Stimulated activated CD8-positive, alpha-beta memory T cell treated with anti-CD3 and anti-CD28 coated beads, Interleukin-2, amount 100 ng/mL, for 1 hour (primary cell): ENCODE measurements at regions not wholly inside any gene's neighbourhood (a gene's known extent, or its start where the extent isn't known, plus 50 kb on each side); places are given as distances from the start of the nearest gene placed in this dataset.
"Not testable (repeated sequence)": the region's sequence is repeated elsewhere in the genome, so short reads cannot be mapped to it uniquely, and the experiment has no call there.

Source experiments
- DNase-seq, 2 donors: peaks; one replicate each; pipeline ENCODE4 v3.0.0-alpha.2; 2020; ENCODE audit warnings: low read depth in 2 of 2

- DNase-seq = no peak
Observed at GRCh38 chr3:30469133-30469532, 137.3 kb upstream of the TGFBR2 start.

- DNase-seq = no peak
Observed at GRCh38 chr3:30470496-30470895, 135.9 kb upstream of the TGFBR2 start.

GRCh38 chr3:30471066-30471465 lies 135.3 kb upstream of the TGFBR2 start:
- no peak for DNase-seq

DNA sequence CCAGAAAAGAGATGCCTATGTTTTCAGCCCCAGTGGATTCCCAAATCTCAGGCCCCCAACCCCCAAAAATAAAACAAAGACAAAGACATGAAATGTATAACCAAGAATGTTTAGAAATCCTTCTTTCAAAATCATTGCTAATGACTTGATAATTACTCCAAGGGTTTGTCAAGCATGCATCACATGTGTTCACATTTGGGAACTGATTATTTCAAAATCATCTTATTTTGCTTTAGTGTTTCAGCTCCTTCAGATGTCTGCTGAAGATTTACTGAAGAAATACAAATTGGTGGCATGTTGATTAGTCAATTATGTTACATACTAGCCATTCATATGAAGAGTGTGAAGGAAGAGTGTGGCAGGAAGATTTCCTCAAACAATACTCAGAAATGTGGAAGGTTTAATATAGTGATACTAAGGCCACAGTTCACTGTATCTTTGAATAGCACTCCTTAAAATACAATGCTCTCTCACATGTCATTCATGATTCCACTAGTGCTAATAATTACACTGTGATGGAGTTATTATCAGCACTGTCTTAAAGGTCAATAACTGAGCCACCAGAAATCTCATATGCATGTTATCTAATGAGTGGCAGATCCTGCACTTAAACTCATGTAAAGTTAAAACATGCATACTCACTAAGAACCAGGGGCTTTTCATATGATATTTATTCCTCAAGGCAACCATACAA lies 134.5 kb upstream of the TGFBR2 start:
- no peak for DNase-seq

DNA sequence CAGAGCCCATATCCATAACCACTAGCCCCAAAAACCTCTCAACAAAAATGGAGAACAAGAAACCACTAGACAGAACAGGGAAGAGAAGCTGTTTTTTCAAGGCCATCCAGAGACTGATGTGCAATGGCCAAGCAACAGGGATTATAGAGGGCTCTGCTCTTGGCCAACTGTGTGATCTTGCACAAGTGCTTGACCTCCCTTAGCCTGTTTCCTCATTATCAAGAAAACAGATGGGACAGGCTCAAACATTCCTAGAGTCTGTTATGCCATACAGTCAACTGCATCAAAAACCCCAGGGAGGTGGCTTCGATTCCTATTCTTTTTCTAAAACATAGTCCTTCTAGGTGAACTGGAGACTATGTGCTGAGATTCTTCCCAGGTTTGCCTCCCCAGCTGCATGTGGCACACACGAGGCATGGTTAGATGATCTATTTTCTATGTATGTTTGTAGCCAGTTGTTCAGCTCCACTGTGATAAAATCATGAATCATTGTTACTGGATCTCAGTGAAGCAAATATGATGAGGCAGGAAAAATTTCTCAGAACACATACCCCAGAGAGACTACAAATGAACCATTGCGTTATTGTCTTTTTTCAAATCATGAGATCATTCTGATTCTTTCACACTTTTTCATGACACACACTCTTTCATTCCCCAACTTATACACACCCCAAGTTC lies 132.9 kb upstream of the TGFBR2 start:
- no peak for DNase-seq

- no peak for DNase-seq
Observed at GRCh38 chr3:30474371-30474770, 132.0 kb upstream of the TGFBR2 start.

DNA sequence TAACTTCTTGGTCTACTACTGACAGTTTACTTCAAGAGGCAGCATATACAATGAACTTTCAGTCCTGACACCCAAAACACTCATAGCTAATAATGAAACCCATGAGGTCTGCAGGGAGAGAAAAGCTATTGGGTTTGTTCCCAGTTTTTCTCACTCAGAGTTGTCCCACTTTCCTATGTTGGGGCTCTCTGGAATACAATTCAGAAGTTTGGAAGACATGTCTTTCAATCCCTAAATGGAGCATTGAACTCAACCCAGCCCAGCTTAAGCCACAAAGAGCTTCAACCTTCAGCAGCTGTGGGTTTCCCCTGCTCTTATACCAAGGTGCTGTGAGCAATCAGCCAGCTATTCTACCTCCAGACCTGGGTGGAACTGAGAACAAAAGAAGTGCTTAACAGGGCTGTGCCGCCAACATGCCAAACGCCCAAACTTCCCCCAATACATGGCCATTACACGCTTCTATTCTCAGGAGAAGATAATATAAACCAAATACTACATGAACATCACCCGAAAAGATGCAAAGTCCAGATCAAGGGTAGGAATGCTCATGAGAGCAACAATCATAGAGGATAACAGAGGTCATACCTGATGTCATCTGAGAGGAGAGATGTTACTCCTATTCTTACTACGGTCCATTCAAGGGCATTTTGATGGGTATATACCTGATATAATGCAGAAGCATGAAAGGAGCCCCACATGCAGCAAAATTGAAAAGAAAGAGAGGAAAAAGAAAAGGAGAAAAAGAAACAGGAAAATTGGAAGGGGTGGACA lies 131.2 kb upstream of the TGFBR2 start:
- no peak for DNase-seq

DNA sequence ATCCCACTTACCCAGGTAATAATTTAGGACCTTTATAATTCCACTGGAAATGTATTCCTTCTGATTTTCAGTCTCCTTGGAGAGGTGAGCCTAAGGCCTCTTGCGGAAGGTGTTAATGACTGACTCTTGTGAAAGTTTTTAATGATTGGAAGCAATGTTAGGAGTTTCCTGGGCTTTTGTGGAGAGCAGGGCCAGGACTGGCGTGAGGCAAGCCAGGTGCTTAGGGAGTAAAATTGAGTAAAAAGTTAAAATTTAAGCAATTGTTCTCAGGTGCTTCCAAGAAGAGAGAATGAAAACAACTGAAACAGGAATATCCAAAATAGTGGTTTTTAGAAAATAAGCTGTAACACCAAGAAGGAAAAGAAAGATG lies 130.6 kb upstream of the TGFBR2 start:
- DNase-seq = no peak

DNA sequence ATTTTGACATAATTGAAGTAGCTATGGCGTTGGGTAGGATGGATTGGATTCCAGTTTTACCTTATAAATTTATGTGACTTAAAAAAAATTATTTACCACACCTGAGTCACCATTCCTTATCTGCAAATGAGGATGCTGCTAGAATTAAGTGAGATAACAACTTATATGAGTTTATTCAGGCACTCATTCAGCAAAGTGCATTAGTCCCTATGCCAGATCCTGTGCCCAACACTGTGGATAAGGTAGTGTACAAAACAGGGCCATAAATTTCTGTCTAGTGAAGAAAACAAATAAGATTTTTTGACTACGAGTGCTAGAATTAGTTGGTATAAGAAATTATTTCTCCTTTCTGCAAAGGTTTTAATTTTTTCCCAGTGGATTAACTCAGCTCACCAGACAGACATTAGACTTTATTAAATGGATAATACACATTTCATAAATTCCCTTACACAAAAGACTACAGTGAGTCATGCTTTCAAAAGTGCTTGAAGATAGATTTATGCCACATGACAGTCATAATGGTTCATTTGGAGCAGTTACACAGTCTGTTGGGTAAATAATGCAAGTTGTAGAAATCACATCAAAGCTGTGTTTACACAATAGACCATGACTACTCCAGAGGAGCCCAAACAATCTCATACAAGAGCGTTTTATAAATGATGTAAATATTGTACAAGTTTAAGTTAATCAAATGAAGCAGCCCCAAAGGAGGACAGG lies 129.9 kb upstream of the TGFBR2 start:
- DNase-seq = no peak

GRCh38 chr3:30477149-30477921 lies 129.1 kb upstream of the TGFBR2 start:
- no peak for DNase-seq

DNA sequence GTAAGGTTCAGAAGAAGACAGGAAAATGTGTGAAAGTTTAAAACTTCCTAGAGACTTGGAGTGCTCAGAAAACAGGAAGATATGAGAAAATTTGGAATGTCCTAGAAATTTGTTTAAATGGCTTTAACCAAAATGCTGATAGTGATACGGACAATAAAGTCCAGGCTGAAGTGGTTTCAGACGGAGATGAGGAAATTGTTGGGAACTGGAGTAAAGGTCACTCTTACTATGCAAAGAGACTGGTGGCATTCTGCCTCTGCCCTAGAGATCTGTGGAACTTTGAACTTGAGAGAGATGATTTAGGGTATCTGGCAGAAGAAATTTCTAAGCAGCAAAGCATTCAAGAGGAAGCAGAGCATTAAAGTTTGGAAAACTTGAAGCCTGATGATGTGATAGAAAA lies 126.7 kb upstream of the TGFBR2 start:
- DNase-seq = not testable (repeated sequence)

DNA sequence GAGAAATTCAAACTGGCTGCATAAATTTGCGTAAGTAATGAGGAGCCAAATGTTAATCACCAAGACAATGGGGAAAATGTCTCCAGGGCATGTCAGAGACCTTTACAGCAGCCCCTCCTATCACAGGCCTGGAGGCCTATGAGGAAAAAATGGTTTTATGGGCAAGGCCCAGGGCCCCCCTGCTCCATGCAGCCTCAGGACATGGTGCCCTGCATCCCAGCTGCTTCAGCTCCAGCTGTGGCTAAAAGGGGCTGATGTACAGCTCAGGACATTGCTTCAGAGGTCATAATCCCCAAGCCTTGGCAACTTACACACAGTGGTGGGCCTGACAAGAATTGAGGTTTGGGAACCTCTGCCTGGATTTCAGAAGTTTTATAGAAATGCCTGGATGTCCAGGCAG lies 126.2 kb upstream of the TGFBR2 start:
- DNase-seq = not testable (repeated sequence)

DNA sequence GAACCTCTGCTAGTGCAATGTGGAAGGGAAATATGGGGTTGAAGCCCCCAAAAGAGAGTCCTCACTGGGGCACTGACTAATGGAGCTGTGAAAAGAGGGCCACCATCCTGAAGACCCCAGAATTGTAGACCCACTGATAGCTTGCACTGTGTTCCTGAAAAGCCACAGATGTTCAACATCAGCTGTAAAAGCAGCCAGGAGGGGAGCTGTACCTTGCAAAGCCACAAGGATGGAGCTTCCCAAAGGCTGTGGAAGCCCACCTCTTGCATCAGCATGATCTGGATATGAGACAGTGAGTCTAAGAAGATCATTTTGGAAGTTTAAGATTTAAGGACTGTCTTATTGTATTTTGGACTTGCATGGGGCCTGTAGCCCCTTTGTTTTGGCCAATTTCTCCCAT lies 125.8 kb upstream of the TGFBR2 start:
- no peak for DNase-seq

- no peak for DNase-seq
Observed at GRCh38 chr3:30481241-30481640, 125.2 kb upstream of the TGFBR2 start.

GRCh38 chr3:30484229-30484628 lies 122.2 kb upstream of the TGFBR2 start:
- not testable (repeated sequence) for DNase-seq

GRCh38 chr3:30486368-30486767 lies 120.0 kb upstream of the TGFBR2 start:
- DNase-seq = no peak

- DNase-seq = no peak
Observed at GRCh38 chr3:30488070-30488756, 118.2 kb upstream of the TGFBR2 start.

GRCh38 chr3:30492322-30493192 lies 113.8 kb upstream of the TGFBR2 start:
- no peak for DNase-seq

DNA sequence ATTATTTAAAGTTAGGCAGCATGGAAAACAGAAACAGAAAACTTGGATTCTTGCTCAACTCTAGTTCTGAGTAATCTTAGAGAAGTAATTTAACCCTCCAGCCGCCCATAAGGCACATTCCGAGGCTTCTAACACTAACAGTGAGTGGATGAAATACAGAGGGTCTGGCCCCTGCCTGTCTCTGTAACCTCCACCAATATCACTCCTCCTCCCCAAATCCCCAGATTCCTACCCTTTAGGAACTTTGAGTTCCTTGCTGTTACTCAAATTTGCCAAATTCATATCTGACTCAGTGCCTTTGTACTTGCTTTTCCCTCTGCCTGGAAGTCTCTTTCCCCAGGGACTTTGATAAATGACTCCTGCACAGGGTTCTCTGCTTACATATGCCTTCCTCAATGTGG lies 112.5 kb upstream of the TGFBR2 start:
- DNase-seq = no peak
